HG03045 (cell line): ENCODE measurements at regions not wholly inside any gene's neighbourhood (a gene's known extent, or its start where the extent isn't known, plus 50 kb on each side); places are given as distances from the start of the nearest gene placed in this dataset.
"Not testable (repeated sequence)": the region's sequence is repeated elsewhere in the genome, so short reads cannot be mapped to it uniquely, and the experiment has no call there.

Source experiments
- ATAC-seq: cut with Tn5 transposase; IDR thresholded peaks from one replicate; pipeline ENCODE4 v1.9.1; 2021; ENCODE audit warnings: mild to moderate bottlenecking, moderate library complexity; ENCODE audit not compliant: unreplicated experiment

- ATAC-seq, result no peak
These were observed 1442.6 kb downstream of the SLITRK5 start for GRCh38 chr13:89113744-89114143.

- ATAC-seq, result no peak
These were observed 1444.1 kb downstream of the SLITRK5 start for GRCh38 chr13:89115307-89115706.

- no peak for ATAC-seq
These were observed 1465.5 kb downstream of the SLITRK5 start for GRCh38 chr13:89136678-89137077.

GRCh38 chr13:89150362-89150761 is 1479.2 kb downstream of the SLITRK5 start:
- ATAC-seq, result no peak

GRCh38 chr13:89153941-89154340 is 1482.8 kb downstream of the SLITRK5 start:
- no peak for ATAC-seq

- ATAC-seq, result no peak
These were observed 1491.9 kb downstream of the SLITRK5 start for GRCh38 chr13:89163096-89163495.

- ATAC-seq, result no peak
These were observed 1494.5 kb downstream of the SLITRK5 start for GRCh38 chr13:89165685-89166084.

- no peak for ATAC-seq
These were observed 1498.8 kb downstream of the SLITRK5 start for GRCh38 chr13:89169951-89170350.

- no peak for ATAC-seq
These were observed 1509.9 kb downstream of the SLITRK5 start for GRCh38 chr13:89181041-89181440.

- ATAC-seq, result no peak
These were observed 1528.0 kb downstream of the SLITRK5 start for GRCh38 chr13:89199138-89199537.

GRCh38 chr13:89204435-89204834 is 1533.3 kb downstream of the SLITRK5 start:
- no peak for ATAC-seq

GRCh38 chr13:89205856-89206520 is 1534.8 kb downstream of the SLITRK5 start:
- no peak for ATAC-seq

GRCh38 chr13:89212186-89212585 is 1541.0 kb downstream of the SLITRK5 start:
- no peak for ATAC-seq

- no peak for ATAC-seq
These were observed 1543.0 kb downstream of the SLITRK5 start for GRCh38 chr13:89214185-89214584.

GRCh38 chr13:89215319-89215718 is 1544.1 kb downstream of the SLITRK5 start:
- not testable (repeated sequence) for ATAC-seq

- ATAC-seq, result no peak
These were observed 1546.6 kb downstream of the SLITRK5 start for GRCh38 chr13:89217813-89218212.

GRCh38 chr13:89221557-89222158 is 1550.5 kb downstream of the SLITRK5 start:
- ATAC-seq, result no peak

- ATAC-seq, result no peak
These were observed 1556.2 kb downstream of the SLITRK5 start for GRCh38 chr13:89227356-89227755.

- ATAC-seq, result no peak
These were observed 1567.3 kb downstream of the SLITRK5 start for GRCh38 chr13:89238496-89238895.

- no peak for ATAC-seq
These were observed 1568.4 kb downstream of the SLITRK5 start for GRCh38 chr13:89239361-89240127.

- no peak for ATAC-seq
These were observed 1584.8 kb downstream of the SLITRK5 start for GRCh38 chr13:89255844-89256406.

GRCh38 chr13:89267734-89268133 is 1596.6 kb downstream of the SLITRK5 start:
- no peak for ATAC-seq
